ENCODE measurements at regions not wholly inside any gene's neighbourhood (a gene's known extent, or its start where the extent isn't known, plus 50 kb on each side); places are given as distances from the start of the nearest gene placed in this dataset.

GRCh38 chr2:142307616-142308115 is 176.8 kb upstream of the LRP1B start:
- DNase-seq = no peak
- CTCF ChIA-PET = no interaction called here
- H3K9me3 ChIP-seq = peaks cover 7% of the 10 kb centered on the region
- no peak overlapping the region for H3K4me3 ChIP-seq (ENCODE audit: low read depth, low read length)
- TF ChIP-seq CTCF (IDR thresholded peaks at IDR 0.05; ENCODE audit: insufficient read depth in 1 of 2, low read depth in 1 of 2, low read length in 1 of 2, severe bottlenecking in 1 of 2, unreplicated experiment in 1 of 2) = no peak
- H3K36me3 ChIP-seq (ENCODE audit: control insufficient read depth, insufficient read depth, low read length) = no peaks in the 10 kb centered on the region
- no peaks in the 10 kb centered on the region for H3K27me3 ChIP-seq (replicated peaks; ENCODE audit: control insufficient read depth, insufficient read depth, low read length)
- Mint-ChIP-seq H3K9me3 (ENCODE audit: unreplicated experiment) (peaks cover 9% of the 10 kb centered on the region), H3K27ac (ENCODE audit: unreplicated experiment) (no peak overlapping the region), H3K36me3 (ENCODE audit: insufficient read depth, unreplicated experiment) (no peaks in the 10 kb centered on the region), H3K4me1 (ENCODE audit: low read depth, unreplicated experiment) (no peaks in the 10 kb centered on the region), H3K4me3 (ENCODE audit: unreplicated experiment) (no peak overlapping the region), H3K27me3 (ENCODE audit: insufficient read depth, unreplicated experiment) (no peaks in the 10 kb centered on the region)
- no peaks in the 10 kb centered on the region for H3K4me1 ChIP-seq
- POLR2A ChIA-PET = no interaction called here
- no TSS peak for BruUV-seq (replicated peaks)
- intact Hi-C loops (cut with micrococcal nuclease; ENCODE audit: unreplicated experiment) = no loop called here

GRCh38 chr2:142307086-142307485 is 176.3 kb upstream of the LRP1B start:
- TF ChIP-seq CTCF (IDR thresholded peaks at IDR 0.05; ENCODE audit: insufficient read depth in 1 of 2, low read depth in 1 of 2, low read length in 1 of 2, severe bottlenecking in 1 of 2, unreplicated experiment in 1 of 2) = no peak
- Histone ChIP-seq H3K4me3 (ENCODE audit: low read depth, low read length) (no peak overlapping the region), H3K4me1 (no peaks in the 10 kb centered on the region), H3K9me3 (peaks cover 7% of the 10 kb centered on the region), H3K27me3 (replicated peaks; ENCODE audit: control insufficient read depth, insufficient read depth, low read length) (no peaks in the 10 kb centered on the region), H3K36me3 (ENCODE audit: control insufficient read depth, insufficient read depth, low read length) (no peaks in the 10 kb centered on the region)
- DNase-seq = no peak
- Mint-ChIP-seq H3K9me3 (ENCODE audit: unreplicated experiment) (peaks cover 9% of the 10 kb centered on the region), H3K27me3 (ENCODE audit: insufficient read depth, unreplicated experiment) (no peaks in the 10 kb centered on the region), H3K4me1 (ENCODE audit: low read depth, unreplicated experiment) (no peaks in the 10 kb centered on the region), H3K27ac (ENCODE audit: unreplicated experiment) (no peak overlapping the region), H3K36me3 (ENCODE audit: insufficient read depth, unreplicated experiment) (no peaks in the 10 kb centered on the region), H3K4me3 (ENCODE audit: unreplicated experiment) (no peak overlapping the region)
- CTCF ChIA-PET = no interaction called here
- no TSS peak for BruUV-seq (replicated peaks)
- intact Hi-C loops (cut with micrococcal nuclease; ENCODE audit: unreplicated experiment) = no loop called here
- POLR2A ChIA-PET = no interaction called here

- DNase-seq = no peak
- no peaks in the 10 kb centered on the region for H3K4me1 ChIP-seq
- POLR2A ChIA-PET = no interaction called here
- H3K27ac Mint-ChIP-seq (ENCODE audit: unreplicated experiment) = no peak overlapping the region
- no peaks in the 10 kb centered on the region for H3K36me3 ChIP-seq (ENCODE audit: control insufficient read depth, insufficient read depth, low read length)
- H3K4me3 Mint-ChIP-seq (ENCODE audit: unreplicated experiment) = no peak overlapping the region
- no peaks in the 10 kb centered on the region for H3K4me1 Mint-ChIP-seq (ENCODE audit: low read depth, unreplicated experiment)
- no peaks in the 10 kb centered on the region for H3K27me3 ChIP-seq (replicated peaks; ENCODE audit: control insufficient read depth, insufficient read depth, low read length)
- CTCF ChIA-PET = no interaction called here
- H3K9me3 Mint-ChIP-seq (ENCODE audit: unreplicated experiment) = peaks cover 2% of the 10 kb centered on the region
- no peak overlapping the region for H3K4me3 ChIP-seq (ENCODE audit: low read depth, low read length)
- TF ChIP-seq CTCF (IDR thresholded peaks at IDR 0.05; ENCODE audit: insufficient read depth in 1 of 2, low read depth in 1 of 2, low read length in 1 of 2, severe bottlenecking in 1 of 2, unreplicated experiment in 1 of 2) = no peak
- BruUV-seq (replicated peaks) = no TSS peak
- intact Hi-C loops (cut with micrococcal nuclease; ENCODE audit: unreplicated experiment) = no loop called here
- peaks cover 7% of the 10 kb centered on the region for H3K9me3 ChIP-seq
- H3K36me3 Mint-ChIP-seq (ENCODE audit: insufficient read depth, unreplicated experiment) = no peaks in the 10 kb centered on the region
- no peaks in the 10 kb centered on the region for H3K27me3 Mint-ChIP-seq (ENCODE audit: insufficient read depth, unreplicated experiment)
These were observed 175.3 kb upstream of the LRP1B start for GRCh38 chr2:142306131-142306530.

All from Caco-2 (cell line).